ENCODE measurements at regions not wholly inside any gene's neighbourhood (a gene's known extent, or its start where the extent isn't known, plus 50 kb on each side); places are given as distances from the start of the nearest gene placed in this dataset.

GRCh38 chr21:16279731-16280581 lies 550.2 kb downstream of the USP25 start:
- TF ChIP-seq CTCF (conservative IDR thresholded peaks at IDR 0.05; ENCODE audit: low read depth in 2 of 2) (no peak), REST (IDR thresholded peaks at IDR 0.05; ENCODE audit: unreplicated experiment) (no peak), POLR2AphosphoS5 (IDR thresholded peaks at IDR 0.05; ENCODE audit: low read depth) (no peak), EZH2 (IDR thresholded peaks at IDR 0.05; ENCODE audit: low read depth, unreplicated experiment) (no peak), CREB1 (CRISPR knock-in tag; IDR thresholded peaks at IDR 0.05; ENCODE audit: low read depth) (no peak), EZH2phosphoT487 (IDR thresholded peaks at IDR 0.05; ENCODE audit: unreplicated experiment) (no peak)

Measured in GM23338 (cell line).